Medulla oblongata (tissue), 1 donor: ENCODE measurements at regions not wholly inside any gene's neighbourhood (a gene's known extent, or its start where the extent isn't known, plus 50 kb on each side); places are given as distances from the start of the nearest gene placed in this dataset.

ENCODE experiments used
- DNase-seq: peaks from one replicate; pipeline ENCODE4 v3.0.0-alpha.2; 2015; ENCODE audit errors: extremely low spot score

DNA sequence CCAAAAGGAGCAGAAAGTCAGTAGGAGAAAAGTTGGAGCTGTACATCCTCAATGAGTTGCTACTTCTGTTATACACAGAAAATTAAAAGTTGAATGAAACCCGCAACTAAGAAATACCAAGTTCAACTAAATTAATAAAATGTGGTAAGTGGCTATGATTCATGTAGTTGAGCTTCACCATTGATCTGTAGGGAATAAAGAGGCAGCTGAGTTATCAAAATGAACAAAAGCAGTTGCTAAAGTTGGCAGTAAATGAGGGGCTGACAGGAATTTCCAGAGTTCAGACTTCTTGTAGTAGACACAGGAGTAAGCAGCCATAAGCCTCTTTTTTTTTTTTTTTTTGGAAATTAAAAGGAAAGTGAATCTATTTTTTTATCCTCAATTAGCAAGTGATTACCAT, 234.6 kb downstream of the POSTN start:
- no peak for DNase-seq

DNA sequence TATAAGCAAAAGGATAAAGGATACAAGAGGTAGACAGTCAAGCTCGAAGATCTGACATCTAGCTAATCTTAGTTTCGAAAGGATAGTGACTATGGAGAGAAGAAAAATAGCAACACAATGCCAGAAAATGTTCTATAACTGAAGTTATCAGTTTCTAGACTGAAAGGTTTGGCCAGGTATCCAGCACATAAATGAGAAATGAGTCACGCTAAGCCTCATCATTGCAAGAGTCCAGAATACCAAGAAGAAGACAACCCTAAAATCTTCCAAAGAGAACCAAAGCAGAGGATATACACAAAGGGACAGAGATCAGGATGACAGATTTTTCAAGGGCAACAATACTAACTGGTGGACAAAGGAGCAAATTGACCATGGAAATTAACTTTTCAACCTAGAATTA, 237.0 kb downstream of the POSTN start:
- DNase-seq, result no peak

DNA sequence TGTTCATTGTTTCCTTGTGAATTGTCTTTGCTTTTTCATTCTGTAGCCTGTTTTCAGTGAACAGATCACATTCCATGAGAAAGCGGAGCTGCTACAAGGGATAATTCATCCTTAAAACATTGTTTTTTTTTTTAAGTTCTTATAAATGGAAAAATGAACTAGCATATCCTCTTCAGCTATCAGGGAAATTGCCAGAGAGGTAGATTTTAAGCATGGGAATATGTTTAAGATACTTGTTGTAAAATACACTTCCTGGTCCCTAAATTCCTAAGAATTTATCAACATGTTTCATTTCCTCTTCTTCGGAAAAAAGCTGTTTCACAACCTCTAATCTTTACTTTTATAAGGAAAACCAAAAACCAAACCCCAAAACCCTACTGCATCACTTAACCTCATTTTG, 238.0 kb downstream of the POSTN start:
- DNase-seq, result no peak

DNA sequence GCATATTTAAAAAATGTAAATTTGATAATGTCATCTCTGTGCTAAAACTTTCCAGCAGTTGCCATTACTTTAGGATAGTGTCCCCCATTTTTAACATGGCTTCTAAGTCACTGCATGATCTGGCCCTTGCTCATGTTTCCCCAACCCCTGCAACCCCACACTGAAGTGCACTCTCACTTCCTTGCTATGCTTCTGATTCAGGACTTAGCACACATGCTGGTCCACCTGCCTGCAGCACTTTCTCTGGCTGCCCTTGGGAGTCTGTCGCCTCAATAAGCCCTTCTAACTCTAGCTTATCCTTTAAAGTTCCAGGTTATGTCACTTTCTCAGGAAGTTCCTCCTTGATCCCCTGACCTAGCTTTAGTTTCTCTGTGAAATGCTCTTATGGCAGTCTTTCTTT, 241.0 kb downstream of the POSTN start:
- DNase-seq, result no peak

DNA sequence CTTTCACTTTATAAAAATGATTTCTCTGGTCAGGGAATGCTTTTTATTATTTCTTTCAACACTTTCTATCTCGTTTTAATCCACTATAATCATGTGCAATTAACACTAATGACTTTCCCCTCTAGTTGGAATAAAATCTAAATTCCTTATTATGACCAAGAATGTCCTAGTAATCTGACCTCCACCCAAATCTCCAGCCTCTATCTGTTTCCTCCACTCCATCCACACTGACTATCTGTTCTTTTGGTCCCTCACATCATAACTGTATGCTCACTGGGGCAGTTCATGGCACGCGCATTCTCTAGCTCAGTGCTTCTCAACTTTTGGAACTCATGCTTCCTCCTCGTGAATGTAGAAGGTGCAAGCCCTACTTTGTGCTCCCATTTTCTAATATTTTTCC, 244.7 kb downstream of the POSTN start:
- DNase-seq, result no peak

DNA sequence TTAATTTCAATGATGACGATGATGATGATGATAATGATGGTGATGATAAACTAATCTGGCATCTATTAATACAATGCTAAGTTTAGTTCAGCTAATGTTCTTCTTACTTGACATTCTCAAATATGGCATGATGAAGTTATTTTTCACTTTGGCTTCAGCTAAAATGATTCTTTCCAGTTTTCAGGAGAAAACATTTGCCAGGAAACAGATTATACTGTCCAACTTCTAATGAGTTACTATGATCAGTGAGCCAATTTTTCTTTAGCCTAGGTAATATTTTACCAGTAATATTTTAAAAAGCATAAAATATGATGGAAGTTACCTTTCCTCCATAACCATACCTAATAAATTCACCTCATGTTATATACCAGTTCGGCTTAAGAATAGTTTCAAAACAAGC, 245.7 kb upstream of the CSNK1A1L start:
- no peak for DNase-seq

DNA sequence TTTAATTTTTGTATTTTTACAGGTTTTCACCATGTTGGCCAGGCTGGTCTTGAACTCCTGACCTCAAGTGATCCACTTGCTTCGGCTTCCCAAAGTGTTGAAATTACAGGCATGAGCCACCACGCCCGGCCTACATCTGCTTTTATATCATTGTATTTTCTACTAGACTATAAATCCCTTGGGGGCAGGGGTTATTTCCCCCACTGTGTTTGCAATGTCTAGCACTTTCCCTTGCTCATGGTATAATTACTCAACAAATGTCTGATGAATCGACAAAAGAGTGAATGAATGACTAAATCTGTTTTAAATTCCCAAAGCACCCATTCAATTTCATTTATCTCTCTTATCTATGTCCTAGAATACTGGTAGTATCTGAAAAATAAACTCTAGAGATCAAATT, 244.5 kb upstream of the CSNK1A1L start:
- no peak for DNase-seq

DNA sequence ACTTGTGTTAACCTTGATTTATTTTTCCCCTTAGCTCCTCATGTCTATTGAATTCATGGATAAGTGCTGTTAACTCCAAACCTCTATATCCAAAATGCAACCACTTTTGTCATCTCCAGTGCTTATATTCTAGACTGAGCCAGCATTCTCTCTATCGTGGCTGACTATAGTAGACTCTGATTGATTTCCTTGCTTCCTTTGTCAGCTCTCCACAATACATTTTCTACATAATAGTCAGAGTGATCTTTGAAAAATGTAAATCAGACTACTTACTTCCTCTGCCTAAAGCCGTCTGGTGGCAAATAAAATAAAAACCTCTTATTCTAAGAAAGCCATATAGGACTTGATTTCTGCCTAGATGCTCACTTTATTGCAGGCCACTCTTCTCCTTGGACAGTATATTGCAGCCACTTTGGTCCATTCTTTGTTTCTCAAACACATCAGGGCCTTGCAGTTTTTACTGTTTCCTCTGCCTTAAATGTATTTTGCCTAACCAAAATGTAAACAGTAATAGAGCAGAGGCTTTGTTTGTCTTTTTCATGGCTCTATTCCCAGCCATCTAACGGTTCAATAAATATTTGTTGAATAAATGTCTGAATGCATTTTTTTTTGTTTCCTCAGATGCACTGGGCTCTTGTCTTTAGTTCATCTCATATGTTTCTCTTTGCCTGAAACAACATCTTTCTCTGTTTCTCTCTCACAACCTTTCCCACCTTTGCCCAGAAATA, 243.6 kb upstream of the CSNK1A1L start:
- no peak for DNase-seq

DNA sequence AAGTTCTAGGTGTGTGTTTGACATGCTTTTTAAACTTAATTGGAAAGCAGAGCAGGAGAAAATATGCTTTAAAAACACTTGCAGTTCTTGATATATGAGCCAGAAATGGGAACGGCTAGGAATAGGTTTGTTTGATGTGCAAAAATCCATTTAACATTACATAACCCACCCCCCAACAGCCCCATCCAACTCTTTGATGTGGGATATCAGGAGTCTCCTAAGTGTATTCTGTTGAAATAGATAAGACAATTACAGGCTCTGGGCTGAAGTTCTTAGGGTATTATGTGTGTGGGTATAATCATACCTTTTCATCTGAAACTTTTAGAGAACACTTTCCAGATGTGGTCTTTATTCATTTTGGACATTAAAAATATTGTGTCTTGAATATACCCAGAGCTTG, 240.4 kb upstream of the CSNK1A1L start:
- no peak for DNase-seq

DNA sequence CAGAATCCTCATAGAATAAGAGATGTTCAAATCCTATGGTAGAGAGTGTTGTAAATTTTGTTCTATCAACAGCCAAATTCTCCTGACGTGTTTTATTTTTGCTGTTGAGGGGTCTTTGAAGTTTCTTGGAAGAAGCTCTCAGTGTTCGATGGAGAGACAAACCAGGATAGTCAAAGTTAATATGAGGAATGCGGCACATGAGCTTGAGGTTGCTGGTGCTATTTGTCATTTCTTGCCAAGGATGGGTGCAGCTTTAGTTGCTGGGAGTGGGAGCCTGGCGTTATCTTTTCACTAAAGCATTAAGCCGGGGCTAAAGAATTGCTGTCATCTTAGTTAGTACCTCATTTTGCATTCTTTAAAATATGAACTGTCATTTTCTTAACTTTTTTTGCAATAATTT, 239.9 kb upstream of the CSNK1A1L start:
- DNase-seq, result no peak

DNA sequence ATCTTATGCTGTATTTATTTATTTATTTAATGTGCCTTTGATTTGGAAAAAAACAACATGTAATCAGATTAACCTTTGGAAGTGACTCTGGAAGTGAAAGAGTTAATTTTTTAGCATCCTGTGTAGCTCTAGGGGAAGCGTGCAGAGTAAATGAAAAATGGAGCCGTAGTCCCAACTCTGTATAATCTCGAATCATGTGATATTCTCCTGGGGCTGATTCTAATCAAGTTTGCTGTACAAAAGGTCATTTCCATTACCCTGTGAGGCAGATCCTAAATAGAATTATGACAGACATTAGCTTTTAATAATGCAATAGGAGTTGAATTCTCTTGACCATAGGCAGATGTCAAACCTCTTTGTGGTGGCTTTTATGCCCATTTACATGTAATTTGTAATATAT, 238.6 kb upstream of the CSNK1A1L start:
- DNase-seq, result no peak

DNA sequence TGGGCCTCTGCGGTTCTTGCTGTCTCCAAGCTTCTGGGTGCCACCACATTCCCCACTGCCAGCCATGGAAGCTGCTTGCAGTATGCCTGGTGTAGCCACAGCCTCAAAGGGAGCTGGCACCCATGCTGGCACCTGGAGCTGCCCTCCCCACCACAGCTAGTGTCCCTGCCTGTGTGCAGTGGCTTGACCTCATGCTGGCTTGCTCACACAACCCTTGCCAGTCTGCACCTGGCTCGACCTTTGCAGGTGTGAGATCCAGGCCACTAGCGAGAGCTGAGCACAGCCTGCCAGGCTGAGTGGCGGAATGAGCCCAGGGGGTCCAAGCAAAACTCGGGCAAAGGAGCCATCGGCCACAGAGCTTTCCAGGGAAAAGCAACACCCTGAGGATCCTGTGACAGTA, 236.7 kb upstream of the CSNK1A1L start:
- DNase-seq, result no peak

DNA sequence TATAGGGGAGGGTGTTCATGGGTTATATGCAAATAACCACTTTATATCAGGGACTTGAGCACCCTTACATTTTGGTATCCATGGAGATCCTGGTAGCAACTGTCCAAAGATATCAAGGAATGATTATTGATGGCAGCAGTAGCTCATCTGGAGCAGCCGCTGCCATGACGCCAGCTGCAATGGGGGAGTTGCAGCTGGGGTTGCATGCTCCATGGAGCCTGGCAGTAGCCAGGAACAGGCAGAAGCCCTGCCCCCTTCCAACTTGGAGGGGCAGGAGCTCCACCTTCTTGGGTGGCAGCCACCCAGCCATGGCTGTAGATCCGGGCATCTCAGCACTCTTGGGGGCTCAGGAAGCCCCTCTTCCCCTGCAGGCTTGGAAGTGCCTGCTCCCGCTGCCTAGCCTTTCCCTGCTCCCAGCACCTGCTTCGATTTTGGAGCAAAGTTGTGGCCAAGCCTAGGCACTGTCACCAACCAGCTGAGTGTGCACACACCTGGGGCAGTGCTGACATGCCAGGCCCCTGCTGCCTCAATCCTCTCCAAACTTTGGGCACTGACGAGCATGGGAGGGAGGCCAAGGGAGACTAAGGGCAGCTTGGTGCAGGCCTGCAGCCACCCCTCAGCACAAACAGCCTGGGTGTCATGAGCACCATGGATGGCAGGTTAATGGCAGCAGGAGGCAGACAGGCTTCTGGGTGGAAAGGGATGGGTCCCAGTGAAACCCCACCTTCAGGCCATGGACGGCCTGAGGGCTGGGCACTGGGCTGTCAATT, 235.6 kb upstream of the CSNK1A1L start:
- DNase-seq, result no peak

DNA sequence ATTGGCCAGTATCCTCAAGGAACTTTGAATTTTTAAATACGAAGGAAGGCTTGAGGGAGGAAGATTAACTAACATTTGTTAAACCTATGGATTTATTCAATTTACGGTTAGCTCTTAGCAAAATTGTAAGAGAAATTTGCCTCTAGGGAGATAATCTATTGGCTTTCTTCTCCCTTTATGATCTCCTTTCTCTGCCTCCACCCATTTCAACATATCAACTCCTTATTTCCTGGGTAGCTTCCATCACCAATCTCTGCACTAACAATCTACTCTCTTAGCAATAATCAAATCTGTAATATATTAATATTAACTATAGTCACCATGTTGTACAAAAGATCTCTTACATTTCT, 233.9 kb upstream of the CSNK1A1L start:
- no peak for DNase-seq

DNA sequence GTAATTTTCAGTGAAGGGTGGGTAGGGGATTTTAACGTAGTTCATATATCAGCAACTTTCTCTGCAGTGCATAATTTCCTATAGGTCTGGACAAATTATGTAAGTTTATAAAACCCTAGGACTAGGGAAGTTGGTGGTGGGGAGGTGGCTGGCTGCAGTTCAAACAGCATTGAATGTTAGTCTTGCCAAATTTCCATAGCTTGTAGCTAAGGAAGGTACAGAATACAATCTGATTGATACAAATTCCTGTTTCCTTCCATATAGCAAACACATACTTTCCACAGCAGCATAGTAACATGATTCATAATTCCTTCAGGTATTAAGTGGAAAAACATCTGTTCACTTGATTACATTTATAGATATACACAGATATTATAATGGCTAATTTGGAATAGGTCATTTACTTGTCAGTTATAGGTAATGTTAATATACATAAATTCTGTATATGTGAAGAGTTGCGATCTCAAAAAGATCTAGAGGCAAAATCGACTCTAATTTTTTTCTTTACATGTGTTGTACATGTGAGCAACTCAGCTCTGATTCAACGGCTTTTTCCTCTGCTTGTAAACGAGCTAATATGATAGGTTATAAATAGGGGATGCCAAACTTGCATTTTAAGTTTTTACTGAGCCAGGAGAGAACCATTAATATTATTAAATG, 233.4 kb upstream of the CSNK1A1L start:
- DNase-seq, result no peak

DNA sequence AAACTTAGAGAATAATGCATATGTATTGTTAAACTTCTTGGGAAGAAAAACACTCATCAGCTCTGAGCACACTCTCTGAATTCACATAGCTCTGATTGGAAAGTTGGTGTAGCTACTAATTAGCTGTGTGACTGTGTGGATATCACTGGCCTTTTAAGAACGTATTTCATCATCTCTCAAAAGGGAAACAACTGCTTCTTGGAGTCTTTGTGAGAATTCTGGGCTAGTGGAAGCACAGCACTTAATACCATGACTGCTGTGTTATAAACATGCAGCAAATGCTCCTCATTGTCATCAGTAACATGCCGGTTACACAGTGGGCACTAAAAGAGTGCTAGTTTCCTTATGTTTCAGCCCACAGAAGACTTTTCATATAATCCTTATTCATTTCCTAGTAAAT, 220.9 kb upstream of the CSNK1A1L start:
- no peak for DNase-seq

DNA sequence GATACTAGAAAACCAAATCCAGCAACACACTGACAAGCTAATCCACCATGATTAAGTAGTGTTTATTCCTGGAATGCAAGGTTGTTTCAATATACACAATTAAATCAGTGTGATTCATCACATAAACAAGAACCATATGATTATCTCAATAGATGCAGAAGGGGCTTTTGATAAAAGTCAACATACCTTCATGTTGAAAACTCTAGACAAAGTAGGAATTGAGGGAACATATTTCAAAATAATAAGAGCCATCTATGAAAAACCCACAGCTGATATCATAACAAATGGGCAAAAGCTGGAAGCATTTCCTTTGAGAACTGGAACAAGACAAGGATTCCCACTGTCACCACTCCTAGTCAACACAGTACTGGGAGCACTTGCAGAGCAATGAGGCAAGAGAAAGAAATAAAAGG, 213.6 kb upstream of the CSNK1A1L start:
- DNase-seq, result no peak

DNA sequence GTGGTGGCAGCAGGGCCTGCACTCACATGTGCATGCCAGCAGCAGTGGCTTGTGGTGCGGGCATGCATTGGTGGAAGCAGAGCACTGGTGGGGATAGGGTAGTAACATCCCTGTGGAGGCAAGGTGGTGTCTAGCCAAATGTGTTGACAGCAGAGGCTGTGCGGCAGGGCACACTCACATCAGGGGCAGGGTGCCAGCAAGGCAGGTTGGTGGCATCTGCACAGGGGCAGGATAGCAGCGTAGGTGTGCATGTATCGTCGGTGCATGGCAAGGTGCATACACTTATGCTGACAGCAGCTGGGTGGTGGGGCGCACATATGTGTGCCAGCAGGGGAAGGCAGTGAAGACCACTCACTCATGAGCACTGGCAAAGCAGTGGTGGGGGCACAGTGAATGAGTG, 211.5 kb upstream of the CSNK1A1L start:
- no peak for DNase-seq

DNA sequence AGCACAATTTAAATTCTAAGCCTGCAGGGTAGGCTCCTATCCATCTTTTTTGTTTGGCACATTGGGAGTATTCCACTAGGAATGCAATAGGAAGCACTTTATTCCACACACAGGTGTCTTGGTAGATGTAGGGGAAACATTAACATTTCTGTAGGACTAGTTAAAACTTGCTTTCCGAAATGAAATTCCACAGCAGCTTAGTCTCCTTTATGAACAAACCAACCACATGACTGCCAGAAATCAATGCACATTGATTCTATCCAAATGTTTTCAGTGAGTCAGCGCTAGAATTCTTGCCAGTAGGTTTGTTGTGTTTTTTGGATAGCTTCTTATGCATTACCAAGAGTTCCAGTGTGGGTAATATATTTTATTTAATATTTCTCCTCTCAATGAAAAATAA, 207.9 kb upstream of the CSNK1A1L start:
- no peak for DNase-seq

DNA sequence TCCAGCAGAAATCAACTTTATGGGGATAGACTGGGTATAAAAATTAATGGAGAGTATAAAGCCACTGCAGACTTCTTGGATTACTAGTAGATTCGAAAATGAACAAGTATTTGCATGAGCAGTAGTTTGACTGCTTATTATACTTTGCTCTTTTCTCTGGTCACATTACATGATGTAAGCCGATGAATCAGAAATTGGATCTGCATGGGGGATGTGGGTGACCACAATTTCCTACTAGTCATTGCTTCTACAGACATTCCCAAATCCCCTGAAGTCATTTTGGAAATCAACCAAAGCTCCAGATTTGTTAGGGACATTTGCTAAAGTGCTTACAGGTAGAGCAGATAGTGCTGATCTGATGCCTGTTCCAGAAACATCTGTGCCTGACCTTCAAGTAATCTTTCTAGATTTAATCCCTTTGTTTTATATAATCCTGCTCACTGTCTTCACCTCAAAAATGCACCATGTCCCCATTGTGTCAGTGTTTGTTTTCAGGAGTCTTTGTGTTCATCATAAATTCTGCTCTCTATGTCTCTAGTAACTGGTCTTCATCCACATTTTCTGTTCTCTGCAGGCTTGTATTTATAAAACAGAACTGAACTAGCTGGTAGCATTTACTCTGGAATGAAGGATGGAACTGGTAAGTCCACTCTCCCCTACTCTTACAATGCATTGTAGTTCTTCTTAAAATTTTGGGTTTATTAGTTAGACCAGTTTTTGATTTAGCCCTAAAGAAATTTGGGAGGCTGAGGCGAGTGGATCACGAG, 201.5 kb upstream of the CSNK1A1L start:
- no peak for DNase-seq

DNA sequence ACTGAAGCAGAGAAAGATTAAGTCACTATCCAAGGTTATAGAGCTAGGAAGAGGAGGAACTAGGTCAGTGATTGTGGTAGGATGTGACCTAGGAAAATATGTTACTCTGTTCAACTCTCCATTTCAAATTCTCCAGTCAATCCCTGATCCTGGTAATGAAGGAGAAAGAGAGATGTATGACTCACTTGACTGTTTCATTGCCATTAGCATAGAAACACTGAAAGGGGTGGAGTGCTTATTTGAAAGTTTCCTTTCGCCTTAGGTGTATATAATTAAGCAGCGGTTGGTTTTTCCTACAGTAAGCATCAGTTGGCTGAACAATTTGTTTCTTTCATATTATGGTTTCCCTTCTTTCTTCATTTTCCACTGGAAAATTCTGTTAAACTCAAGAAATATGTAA, 198.1 kb upstream of the CSNK1A1L start:
- no peak for DNase-seq

DNA sequence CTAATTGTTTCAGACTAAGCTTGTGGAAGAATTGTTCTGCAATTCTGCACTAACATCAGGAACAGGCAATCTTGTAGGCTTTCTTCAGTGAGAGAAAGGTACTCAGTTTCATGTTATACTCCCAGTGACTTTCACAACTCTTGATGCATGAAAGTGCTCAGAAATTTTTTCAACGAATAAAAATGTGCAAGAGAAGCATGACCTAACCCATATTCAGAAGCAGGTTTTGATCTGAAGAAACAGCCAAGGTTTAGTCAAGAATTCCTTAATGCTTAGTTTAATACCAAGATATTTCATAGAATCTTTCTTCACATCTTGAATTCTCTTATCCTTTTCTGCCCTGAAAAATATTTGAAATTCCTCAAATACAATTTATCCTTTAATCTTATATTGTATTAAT, 197.2 kb upstream of the CSNK1A1L start:
- no peak for DNase-seq
